NCI-H345 treated with DMSO at 0.1 percent for 48 hours (cell line): ENCODE measurements at regions not wholly inside any gene's neighbourhood (a gene's known extent, or its start where the extent isn't known, plus 50 kb on each side); places are given as distances from the start of the nearest gene placed in this dataset.
"Not testable (repeated sequence)": the region's sequence is repeated elsewhere in the genome, so short reads cannot be mapped to it uniquely, and the experiment has no call there.

Experiments used
- DNase-seq: peaks from one replicate; lab custom pipeline; 2025; ENCODE audit not compliant: unreplicated experiment; lab: John Stamatoyannopoulos, UW

DNA sequence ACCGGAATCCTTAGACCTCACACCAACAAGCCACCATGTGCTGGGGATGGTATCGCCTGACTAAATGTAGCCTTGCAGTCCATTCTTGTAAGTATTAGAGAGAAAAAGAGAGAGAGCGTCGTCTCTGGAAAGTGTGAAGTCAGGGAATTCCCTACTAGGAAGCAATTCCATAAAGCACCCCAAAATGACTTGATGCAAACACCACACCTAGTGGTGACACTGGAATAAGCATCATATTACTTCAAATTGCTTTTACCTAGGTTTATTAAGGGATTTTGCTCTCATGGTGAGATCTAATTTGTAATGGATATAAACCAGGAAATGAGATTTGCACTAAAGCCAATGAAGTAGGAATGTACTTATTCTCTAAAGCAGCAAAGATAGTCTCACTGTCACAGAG, 111.4 kb upstream of the METTL9 start:
- DNase-seq = not testable (repeated sequence)

DNA sequence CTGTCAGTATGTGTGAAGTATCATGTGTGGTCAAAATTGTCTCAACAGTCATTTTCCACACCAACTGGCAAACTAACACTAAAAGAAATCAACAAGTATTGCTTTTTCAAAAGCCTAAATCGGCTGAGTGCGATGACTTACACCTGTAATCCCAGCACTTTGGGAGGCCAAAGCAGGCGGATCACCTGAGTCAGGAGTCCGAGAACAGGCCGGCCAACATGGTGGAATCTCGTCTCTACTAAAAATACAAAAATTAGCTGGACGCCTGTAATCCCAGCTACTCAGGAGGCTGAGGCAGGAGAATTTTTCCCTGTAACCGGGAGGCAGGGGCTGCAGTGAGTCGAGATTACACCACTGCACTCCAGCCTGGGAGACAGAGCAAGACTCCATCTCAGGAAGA, 100.3 kb upstream of the METTL9 start:
- DNase-seq = not testable (repeated sequence)

DNA sequence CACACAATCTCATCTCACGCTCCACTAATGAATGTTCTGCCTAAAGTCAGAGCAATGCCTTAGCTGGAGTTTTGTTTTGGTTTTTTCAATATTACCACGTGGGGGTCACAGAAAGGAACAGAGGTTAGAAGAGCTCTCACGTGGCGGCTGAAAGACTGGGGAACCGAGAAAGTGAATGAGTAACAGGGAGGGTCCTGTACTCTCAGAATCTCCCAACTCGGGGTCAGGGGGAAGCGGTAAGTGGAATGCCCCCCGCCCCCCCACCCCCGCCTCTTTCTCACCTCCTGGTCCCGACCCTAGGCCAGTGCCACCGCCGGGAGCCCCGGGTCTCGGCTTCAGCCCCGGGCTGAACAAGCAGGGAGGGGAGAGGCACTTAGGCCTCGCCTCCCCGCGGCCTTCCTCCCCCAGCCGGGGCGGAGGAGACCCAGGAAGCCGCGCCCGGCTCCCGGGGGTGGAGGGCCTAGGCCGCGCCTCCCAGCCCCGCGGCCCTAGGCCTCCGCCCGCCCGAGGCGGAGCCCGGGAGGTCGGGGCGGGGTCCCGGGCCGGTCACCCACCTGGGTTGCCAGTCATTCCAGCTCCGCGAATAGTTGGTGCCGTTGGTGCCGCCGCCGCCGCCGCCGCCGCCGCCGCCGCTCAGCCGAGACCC, 98.0 kb upstream of the METTL9 start:
- not testable (repeated sequence) for DNase-seq

DNA sequence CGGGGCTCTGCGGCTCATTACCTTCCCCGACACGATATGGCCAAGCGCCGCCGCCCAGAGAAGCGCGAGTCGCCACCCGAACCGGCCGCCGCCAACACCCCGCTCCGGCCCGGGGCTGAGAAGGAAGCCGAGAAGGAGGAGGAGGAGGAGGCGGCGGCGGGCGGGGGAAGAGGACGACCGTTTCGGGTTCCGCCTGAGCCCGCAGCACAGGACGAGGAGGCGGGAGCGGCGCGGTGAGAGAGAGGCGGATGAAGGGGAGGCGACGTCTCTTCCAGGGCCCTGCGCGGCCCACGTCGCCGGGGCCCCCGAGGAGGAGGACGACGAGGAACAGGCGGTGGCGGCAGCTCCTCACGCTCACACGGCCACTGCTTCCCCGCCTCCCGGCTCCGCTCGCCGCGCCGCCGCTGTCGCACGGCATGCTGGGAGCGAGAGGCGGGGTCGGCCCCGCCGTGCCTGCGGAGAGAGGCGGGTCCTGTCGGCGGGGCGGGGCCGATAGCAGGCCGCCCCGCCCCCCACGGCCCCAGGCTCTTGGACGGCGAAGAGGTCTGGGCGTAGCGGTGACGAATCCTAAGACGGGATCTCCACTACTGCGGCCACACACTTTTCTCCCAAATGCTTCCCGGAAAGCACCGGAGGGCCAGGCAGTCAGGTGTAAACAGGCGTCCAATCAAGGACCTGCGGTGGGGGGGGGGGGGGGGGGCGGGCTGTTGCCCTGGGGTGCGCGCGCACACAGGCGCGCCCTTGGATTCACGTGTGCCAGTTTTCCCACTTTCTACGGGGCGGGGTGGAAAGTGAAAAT, 97.3 kb upstream of the METTL9 start:
- DNase-seq = peak; percentile 79

DNA sequence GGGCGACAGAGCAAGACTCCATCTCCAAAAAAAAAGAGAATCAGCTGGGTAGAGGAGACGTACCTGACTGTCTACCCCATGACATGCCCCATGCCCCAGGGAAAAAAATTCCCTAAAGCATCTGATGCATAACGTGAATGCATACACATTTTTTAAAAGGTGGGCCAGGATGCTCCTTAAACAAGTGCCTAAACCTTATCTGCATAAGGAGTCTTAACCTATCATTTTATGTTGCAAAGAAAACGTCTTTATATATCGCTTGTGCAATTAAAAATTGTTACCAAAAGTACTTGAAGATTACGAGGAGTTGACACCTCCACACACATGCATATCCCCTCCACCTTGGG, 95.8 kb upstream of the METTL9 start:
- not testable (repeated sequence) for DNase-seq

DNA sequence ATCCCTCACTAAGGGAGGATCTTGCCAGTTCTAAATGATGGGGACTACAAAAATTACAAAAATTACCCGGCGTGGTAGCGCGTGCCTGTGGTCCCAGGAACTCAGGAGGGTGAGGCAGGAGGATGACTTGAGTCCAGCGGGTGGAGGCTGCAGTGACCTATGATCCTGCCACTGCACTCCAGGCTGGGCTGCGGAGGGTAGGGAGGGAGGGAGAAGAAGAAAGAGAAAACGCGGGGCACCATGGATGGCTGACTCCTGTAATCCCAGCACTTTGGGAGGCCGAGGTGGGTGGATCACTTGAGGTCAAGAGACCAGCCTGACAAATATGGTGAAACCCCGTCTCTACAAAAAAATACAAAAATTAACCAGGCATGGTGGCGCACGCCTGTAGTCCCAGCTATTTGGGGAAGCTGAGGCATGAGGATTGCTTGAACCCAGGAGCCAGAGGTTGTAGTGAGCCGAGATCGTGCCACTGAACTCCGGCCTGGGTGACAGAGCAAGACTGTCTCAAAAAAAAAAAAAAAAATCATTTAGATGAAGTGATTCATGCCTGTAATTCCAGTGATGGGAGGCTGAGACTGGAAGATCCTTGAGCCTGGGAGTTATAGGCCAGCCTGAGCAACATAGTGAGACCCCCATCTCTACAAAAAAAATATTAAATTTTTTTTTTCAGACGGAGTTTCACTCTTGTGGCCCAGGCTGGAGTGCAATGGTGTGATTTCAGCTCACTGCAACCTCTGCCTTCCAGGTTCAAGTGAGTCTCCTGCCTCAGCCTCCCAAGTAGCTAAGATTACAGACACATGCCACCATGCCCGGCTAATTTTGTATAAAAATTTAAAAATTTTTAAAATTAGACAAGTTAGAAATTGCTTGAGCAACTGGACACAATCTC, 95.2 kb upstream of the METTL9 start:
- not testable (repeated sequence) for DNase-seq

DNA sequence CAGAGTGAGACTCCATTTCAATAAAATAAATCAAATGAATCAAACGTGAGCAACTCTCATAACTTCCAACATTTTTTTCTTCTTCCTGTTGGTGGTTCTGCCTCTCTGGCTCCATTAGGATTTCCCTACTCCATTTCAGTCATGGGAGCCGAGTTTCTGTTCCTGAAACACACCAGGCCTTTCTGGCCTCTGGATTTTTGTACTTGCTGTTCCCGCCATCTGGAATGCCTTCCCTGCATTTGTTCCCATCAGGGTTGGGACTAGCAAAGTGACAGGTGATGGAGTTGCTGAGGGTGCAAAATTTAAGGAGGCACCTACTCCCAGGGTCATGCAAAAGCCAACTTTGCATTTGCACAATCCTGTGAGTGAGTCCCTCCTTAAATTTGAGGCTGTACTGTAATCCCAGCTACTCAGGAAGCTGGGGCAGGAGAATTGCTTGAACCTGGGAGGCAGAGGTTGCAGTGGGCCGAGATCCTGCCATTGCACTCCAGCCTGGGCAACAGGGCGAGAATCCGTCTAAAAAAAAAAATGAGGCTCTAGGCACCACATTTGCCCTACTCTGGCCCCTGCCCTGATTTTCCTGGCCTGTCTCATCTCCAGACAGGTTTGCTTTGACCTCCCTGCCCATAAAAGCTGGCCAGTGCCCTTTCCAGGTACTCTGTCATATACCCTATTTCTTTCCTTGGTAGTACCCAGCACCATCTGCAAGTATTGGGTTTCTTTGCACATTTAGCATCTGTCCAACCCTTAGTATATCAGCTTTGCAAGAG, 93.4 kb upstream of the METTL9 start:
- not testable (repeated sequence) for DNase-seq

DNA sequence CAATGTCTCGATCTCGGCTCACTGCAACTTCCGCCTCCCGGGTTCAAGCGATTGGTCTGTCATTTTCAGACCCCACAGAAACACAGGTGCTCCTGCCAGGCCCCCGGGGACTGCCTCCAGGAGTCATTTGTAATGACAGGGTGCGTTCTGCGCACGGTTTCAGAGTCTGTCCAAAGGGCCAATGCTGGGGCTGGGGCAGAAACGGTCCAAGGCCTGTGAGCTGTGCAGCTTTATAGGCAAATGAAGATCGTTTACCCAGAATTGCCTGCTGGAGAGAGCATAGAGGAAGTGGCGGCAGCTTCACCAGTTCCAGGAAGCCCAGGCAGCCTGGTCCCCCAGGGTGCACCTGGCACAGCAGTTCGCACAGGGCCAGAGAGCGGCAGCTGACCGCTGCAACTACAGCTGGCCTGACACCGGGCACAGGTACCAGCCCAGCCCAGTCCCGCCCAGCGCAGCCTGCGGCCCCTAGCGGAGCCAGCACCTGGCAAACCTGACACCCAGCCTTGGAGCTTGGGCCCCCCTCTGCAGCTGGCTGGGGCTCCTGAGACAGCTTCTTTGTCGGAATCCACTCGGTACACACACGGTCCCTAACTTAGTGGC, 92.4 kb upstream of the METTL9 start:
- not testable (repeated sequence) for DNase-seq

DNA sequence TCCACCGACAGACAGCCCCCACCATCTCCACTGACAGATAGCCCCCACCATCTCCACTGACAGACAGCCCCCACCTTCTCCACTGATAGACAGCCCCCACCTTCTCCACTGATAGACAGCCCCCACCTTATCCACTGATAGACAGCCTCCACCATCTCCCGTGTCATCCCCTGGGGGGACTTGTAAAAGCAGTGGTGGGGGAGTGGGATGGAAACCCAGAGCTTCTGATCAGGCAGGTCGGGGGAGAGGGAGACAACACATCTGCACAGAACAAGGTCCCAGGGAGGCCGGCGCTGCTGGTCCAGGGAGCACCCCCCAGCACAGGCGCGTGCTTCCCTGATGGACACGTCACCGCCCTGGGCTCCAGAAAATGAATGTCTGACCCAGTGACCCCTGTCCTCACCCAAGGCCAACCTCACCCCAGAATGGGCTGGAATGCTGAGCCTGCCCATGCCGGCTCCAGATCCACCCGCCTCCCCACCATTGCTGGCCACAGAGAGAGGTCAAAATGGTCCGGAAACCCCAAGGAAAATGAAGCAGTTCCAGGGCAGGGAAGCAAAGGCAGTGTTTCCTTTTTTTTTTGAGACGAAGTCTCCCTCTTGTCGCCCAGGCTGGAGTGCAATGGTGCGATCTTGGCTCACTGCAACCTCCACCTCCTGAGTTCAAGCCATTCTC, 91.6 kb upstream of the METTL9 start:
- DNase-seq = not testable (repeated sequence)

DNA sequence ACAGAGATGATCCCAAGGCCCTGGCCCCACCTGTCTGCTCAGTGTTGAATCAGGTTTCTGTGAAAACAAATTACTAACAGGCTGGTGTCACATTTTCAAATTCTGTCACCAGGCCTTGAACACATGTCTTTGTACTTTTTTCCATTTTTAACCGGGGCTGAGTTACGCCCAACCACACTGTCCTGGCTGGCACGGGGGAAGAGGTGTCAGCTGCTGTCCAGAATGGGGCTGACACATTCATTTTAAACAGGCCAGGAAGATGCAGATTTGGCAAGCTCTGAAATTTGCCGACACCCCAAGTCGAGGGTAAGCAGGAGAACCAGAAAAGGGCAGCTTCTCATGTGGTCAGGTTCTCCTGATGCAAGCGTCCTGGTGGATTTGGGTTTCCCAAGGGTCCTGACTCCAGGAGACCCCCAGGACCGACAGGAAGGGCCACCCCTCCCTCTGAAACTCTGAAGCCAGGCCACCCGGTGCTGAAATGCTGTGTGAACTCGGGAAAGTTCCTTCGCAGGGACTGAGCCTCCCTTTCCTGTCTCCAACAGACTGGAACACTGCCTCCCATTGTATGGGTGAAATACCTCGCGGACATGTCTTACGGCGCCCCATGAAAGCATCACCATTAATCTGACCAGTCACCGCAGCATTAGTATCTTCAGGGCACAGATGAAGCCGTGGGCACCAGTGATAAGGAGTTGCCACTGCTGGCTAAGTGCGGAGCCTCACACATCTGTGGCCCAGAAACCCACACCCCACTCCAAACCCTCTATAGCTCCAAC, 90.5 kb upstream of the METTL9 start:
- not testable (repeated sequence) for DNase-seq

DNA sequence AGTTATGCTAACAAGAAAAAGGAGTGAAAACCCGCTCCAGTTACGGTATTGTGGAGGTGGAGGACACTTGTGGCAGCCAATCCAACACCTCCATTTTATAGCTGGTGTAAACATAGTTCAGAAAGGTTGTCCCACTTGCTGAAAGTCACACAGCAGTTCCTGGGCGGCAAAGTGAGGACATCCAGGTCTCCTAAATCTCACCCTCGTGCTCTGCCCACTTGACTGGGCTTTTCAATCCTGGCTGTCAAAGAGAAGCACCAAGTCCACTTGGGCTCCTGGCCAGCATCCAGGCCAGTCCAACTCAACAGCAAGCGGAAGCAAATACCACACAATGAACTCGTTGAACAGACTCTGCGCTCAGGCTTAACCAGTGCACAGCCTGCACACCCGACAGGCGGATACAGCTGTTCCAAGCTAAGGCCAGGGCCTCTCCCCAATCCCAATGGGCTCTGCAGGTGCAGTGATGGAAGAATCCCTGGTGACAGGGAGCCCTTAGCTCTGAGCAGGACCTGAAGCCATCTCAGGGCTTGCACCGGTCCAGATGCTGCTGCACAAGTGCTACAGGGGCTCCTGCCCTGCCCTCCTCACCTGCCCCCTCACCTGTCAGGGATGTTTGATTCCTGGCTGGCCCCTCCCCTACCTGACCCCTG, 89.8 kb upstream of the METTL9 start:
- DNase-seq = not testable (repeated sequence)

DNA sequence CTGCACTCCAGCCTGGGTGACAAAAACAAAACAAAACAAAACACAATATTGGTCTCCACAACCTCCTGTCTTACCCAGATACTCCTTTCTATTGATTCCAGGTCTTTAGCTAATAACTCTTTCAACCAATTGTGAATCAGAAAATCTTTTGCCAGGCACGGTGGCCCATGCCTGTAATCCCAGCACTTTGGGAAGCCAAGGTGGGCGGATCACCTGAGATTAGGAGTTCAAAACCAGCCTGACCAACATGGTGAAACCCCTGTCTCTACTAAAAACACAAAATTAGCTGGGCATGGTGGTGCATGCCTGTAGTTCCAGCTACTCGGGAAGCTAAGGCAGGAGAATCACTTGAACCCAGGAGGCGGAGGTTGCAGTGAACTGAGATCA, 88.5 kb upstream of the METTL9 start:
- not testable (repeated sequence) for DNase-seq

DNA sequence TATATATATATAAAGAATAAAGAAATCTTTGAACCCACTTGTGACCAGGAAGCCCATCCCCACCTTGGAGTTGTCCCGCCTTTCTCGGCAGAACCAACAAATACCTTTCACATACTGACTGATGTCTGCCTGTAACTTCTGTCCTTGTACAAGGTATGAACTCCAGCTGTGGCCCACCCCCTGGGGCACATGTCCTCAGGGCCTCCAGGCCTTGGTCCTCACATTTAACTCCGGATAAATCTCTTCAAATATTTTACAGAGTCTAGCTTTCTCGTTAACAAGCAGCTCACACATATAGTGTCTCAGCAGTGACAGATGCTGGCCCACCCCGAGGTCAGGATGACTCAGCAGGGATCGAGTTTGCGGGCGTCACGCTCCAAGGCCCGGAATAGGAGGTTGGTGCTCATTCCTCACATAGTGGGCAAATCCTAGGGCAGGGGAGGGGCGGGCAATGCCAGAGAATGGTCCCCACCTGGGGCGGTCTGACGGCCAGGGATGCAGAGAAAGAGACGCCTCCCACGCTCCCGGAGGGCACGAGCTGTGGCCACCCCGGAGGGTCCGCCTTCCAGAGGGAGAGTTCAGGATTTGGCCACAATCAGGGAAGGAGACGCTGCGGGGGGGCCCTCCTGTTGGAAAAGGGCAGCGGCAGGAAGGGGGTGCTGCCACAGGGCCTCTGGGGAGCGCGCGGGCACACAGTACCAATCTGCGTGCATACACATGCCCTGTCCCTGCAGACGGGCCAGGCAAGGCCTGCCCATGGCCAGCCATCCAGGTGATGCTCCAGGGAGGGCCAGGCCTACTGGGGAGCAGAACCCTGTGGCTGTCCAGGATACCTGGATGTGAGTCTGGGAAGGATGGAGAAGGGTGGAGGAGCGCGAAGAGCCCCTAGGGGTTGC, 87.8 kb upstream of the METTL9 start:
- DNase-seq = not testable (repeated sequence)

DNA sequence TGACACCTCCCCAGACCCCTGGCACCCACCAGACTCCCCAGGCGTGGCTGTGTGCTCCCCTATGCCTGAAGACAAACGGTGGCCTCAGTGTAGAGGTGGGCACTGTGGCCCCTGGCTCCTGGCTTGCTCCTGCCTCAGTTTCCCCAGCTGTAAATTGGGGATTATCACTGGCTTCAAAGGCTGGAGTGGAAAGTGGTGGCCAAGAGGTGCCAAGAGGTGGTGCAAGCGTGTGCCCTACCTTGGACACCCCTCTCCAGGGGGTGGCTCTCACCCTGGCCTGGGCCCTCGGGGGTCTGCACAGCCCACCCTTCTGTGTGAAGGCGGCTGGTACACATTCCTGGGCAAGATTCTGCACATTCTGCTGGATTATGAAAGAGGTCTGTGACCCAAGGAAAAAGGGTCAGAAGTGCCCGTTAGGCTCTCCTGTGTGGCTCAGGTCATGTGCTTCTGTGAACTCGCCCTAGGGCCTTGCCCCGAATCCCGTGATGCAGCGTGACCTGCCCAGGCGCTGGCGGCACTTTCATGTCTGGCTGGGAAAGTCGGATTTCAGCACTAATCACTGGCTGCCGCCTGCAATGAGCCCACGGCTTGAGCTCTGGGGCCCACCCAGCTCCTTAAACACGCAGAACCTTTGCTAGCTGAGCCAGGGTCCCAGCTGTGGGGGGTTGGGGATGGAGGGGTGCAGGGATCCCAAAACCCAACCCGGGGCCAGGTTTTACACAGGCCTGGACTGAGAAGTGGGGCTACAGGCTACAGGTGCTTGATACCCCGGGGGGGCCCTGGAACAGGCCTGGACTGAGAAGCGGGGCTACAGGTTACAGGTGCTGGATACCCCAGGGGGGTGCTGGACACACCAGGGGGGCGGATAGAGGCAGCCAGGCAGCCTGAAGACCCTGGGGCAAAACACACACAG, 86.8 kb upstream of the METTL9 start:
- not testable (repeated sequence) for DNase-seq

DNA sequence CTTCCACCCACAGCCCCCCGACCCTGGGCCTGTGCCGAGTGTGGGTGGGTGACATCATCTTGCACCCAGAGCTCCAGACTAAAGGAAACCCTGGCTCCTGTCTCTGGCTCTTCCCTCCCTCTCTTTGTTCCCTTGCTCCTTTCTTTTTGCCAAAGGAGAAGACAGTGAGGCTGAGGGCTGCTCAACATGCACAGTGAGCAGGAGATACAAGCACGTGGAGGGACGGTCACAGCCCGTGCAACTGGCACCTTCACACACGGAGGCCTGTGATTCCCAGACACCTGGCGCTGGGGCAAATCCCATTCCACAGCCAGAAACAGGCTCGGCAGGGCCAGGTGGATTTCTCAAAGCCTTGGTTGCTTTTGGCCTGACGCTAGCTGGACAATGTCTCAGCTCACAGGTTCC, 86.0 kb upstream of the METTL9 start:
- DNase-seq = not testable (repeated sequence)

DNA sequence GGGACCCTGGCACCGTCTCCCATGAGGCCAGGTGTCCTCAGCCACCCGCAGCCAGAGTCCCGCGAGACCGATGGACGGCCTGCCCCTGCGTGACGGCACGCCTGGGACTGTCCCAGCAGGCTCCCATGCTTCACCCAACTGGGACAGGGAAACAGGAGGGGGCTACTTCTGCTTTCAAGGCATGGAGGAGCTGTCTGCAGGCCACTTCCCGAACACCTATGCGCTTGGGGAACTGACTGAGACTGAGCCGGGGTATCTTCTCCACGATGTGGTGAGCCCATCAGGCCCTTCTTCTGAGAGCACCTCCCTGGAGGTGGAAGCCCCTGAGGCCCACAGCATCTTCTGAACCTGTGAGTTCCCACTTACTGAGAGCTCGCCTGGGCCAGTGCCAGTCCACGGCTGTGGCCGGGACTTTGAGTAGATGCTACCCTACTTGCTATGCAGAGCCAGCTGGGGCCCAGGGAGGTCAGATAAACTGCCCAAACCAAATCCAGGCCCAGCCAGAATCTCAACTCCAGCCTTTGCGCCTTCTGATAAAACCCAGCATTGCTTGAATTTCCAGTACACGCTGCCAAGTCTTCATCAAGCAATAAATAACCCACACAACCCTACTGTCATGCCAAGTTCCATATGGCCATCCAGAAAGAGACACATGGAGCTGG, 85.4 kb upstream of the METTL9 start:
- not testable (repeated sequence) for DNase-seq
